ENCODE measurements at regions not wholly inside any gene's neighbourhood (a gene's known extent, or its start where the extent isn't known, plus 50 kb on each side); places are given as distances from the start of the nearest gene placed in this dataset.

GRCh38 chr9:73701415-73702057 is 549.9 kb downstream of the ANXA1 start:
- DNase-seq (ENCODE audit: low spot score): no peak
- TF ChIP-seq CTCF (IDR thresholded peaks at IDR 0.05; ENCODE audit: borderline replicate concordance, control extremely low read depth, extremely low read depth, insufficient read depth, missing control alignments): no peak
- in situ Hi-C loops (cut with MboI; ENCODE audit: low sequenced_read_pairs, unreplicated experiment): no loop called here

GRCh38 chr9:73714294-73714693 is 562.6 kb downstream of the ANXA1 start:
- DNase-seq (ENCODE audit: low spot score): no peak
- no peak for TF ChIP-seq CTCF (IDR thresholded peaks at IDR 0.05; ENCODE audit: borderline replicate concordance, control extremely low read depth, extremely low read depth, insufficient read depth, missing control alignments)
- in situ Hi-C loops (cut with MboI; ENCODE audit: low sequenced_read_pairs, unreplicated experiment): no loop called here

DNA sequence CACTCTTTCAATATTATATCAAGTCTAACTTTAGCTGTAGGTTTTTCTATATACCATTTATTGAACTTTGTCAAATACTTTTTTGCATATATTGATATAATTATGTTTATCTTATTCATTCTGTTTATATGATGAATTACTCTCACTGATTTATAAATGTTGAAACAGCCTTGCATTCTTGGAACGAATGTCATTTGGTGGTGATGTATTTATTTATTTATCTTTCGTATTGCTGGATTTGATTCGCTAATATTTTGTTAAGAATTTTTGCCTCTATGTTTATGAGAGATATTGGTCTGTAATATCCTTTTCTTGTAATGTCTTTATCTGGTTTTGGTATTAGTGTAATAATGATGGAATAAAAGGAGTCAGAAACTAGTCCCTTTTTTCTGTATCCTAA is 563.9 kb downstream of the ANXA1 start:
- no peak for TF ChIP-seq CTCF (IDR thresholded peaks at IDR 0.05; ENCODE audit: borderline replicate concordance, control extremely low read depth, extremely low read depth, insufficient read depth, missing control alignments)
- in situ Hi-C loops (cut with MboI; ENCODE audit: low sequenced_read_pairs, unreplicated experiment): no loop called here
- DNase-seq (ENCODE audit: low spot score): no peak

DNA sequence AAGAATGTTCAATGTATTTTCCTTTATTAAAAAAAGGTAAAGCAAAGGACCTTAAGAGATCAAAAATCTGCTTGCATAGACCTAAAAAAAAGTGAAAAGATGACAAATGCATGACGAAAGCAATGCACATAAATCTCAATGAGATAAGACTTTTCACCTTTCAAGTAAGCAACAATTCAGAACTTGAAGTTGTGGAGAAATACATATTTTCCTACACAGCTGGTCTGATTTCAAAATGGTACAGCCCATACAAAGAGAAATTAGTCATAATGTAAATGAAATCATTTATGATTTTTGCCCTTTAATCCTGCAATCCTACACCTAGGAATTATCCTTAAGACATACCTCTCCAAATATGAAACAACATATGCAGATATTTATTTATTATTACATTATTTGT is 568.0 kb downstream of the ANXA1 start:
- no peak for TF ChIP-seq CTCF (IDR thresholded peaks at IDR 0.05; ENCODE audit: borderline replicate concordance, control extremely low read depth, extremely low read depth, insufficient read depth, missing control alignments)
- in situ Hi-C loops (cut with MboI; ENCODE audit: low sequenced_read_pairs, unreplicated experiment): no loop called here
- no peak for DNase-seq (ENCODE audit: low spot score)

- in situ Hi-C loops (cut with MboI; ENCODE audit: low sequenced_read_pairs, unreplicated experiment): no loop called here
- TF ChIP-seq CTCF (IDR thresholded peaks at IDR 0.05; ENCODE audit: borderline replicate concordance, control extremely low read depth, extremely low read depth, insufficient read depth, missing control alignments): no peak
- no peak for DNase-seq (ENCODE audit: low spot score)
Measured at GRCh38 chr9:73720601-73721000, 568.9 kb downstream of the ANXA1 start.

DNA sequence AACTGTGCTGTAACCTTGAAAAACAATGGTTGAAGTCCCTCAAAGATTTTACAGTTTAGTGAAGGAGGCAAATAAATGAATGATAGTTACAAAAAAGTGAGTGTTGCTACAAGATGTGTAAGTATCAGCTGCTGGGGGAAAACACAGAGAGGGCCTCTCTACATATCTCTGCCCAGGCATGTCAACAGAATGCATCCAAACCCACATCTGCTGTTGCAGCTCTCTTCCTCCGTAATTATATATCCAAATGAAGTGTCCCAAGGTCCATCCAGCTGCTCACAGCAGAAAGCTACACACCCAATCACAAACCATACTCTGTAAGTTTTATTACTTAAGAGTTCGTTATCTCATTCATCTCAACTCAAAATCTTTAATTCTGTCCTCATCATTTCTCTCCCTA is 584.6 kb downstream of the ANXA1 start:
- TF ChIP-seq CTCF (IDR thresholded peaks at IDR 0.05; ENCODE audit: borderline replicate concordance, control extremely low read depth, extremely low read depth, insufficient read depth, missing control alignments): no peak
- no peak for DNase-seq (ENCODE audit: low spot score)
- in situ Hi-C loops (cut with MboI; ENCODE audit: low sequenced_read_pairs, unreplicated experiment): no loop called here
